ENCODE measurements at regions not wholly inside any gene's neighbourhood (a gene's known extent, or its start where the extent isn't known, plus 50 kb on each side); places are given as distances from the start of the nearest gene placed in this dataset.

- Histone ChIP-seq H3K27me3 (ENCODE audit: control insufficient read depth, insufficient read depth, low read length) (peaks cover 29% of the 10 kb centered on the region), H3K9me3 (ENCODE audit: control insufficient read depth, insufficient read depth, low read length) (no peaks in the 10 kb centered on the region), H3K4me3 (ENCODE audit: low read depth, low read length) (no peak overlapping the region), H3K27ac (ENCODE audit: low read depth, low read length) (no peak overlapping the region)
- CTCF ChIA-PET: no interaction called here
- POLR2A ChIA-PET: no interaction called here
- DNase-seq (ENCODE audit: low read depth, low spot score): no peak
- TF ChIP-seq, protein P1, sequence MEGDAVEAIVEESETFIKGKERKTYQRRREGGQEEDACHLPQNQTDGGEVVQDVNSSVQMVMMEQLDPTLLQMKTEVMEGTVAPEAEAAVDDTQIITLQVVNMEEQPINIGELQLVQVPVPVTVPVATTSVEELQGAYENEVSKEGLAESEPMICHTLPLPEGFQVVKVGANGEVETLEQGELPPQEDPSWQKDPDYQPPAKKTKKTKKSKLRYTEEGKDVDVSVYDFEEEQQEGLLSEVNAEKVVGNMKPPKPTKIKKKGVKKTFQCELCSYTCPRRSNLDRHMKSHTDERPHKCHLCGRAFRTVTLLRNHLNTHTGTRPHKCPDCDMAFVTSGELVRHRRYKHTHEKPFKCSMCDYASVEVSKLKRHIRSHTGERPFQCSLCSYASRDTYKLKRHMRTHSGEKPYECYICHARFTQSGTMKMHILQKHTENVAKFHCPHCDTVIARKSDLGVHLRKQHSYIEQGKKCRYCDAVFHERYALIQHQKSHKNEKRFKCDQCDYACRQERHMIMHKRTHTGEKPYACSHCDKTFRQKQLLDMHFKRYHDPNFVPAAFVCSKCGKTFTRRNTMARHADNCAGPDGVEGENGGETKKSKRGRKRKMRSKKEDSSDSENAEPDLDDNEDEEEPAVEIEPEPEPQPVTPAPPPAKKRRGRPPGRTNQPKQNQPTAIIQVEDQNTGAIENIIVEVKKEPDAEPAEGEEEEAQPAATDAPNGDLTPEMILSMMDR (IDR thresholded peaks at IDR 0.05; ENCODE audit: low read depth, low read length): no peak
Observed at GRCh38 chr15:77825546-77825945, 192.8 kb upstream of the LINGO1 start.

- Histone ChIP-seq H3K27ac (ENCODE audit: low read depth, low read length) (no peak overlapping the region), H3K4me3 (ENCODE audit: low read depth, low read length) (no peak overlapping the region), H3K27me3 (ENCODE audit: control insufficient read depth, insufficient read depth, low read length) (peaks cover 33% of the 10 kb centered on the region), H3K9me3 (ENCODE audit: control insufficient read depth, insufficient read depth, low read length) (no peaks in the 10 kb centered on the region)
- no peak for DNase-seq (ENCODE audit: low read depth, low spot score)
- POLR2A ChIA-PET: interaction anchor here (0.5 kb wide), 1 partner anchor 131 kb away, joined by 3 read pairs; no protein-coding TSS in a partner anchor
- TF ChIP-seq, protein P1 (IDR thresholded peaks at IDR 0.05; ENCODE audit: low read depth, low read length): no peak
- CTCF ChIA-PET: interaction anchor here (0.8 kb wide), 1 partner anchor 192 kb away, joined by 3 read pairs; no protein-coding TSS in a partner anchor
Observed at GRCh38 chr15:77825252-77825542, 192.5 kb upstream of the LINGO1 start.

DNA sequence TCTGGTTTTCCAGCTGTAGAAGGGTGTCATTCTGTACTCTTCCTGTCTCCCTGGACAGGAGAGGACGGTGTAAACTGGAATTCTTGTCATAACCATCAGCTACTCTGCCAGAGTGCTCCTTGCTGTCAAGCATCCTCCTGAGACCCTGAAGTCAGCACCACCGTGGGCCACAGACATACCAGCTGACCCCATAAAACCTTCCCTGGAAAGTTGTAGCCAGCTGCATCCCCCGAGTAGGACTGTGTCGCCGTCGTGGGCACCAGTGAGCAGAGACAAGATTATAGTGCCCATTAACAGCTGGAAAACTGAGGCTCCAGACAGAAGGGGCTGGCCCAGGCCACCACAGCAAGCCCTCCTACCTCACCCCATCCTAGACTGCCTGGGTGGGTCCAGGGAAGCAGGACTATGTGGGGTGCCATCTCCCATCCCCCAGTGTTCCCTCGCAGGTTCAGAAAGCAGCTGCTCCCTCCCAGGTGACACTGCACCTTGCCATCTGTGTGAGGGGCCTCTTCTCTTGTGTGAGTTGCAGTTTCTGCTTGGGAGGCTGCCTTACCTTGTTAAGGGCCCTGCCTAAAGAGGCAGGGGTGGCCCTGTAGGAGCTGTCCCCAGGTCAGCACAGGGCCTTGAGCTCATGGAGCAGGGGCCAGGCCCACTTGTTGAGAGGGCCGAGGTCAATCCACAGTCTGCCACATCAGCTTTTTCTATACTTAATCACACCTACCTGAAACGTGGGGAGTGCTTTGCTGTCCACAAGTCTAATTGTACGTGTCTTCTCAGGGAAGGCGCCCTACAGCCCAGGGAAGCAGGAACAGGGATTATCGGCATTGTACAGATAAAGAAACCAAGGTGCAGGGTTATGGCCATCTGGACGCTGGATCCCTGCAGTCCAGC lies 191.9 kb upstream of the LINGO1 start:
- TF ChIP-seq, protein P1 (IDR thresholded peaks at IDR 0.05; ENCODE audit: low read depth, low read length): no peak
- H3K27me3 ChIP-seq (ENCODE audit: control insufficient read depth, insufficient read depth, low read length): peaks cover 37% of the 10 kb centered on the region
- no peak for DNase-seq (ENCODE audit: low read depth, low spot score)
- H3K27ac ChIP-seq (ENCODE audit: low read depth, low read length): no peak overlapping the region
- CTCF ChIA-PET: interaction anchor here (0.8 kb wide), 1 partner anchor 191 kb away, joined by 3 read pairs; no protein-coding TSS in a partner anchor
- POLR2A ChIA-PET: interaction anchor here (0.5 kb wide), 1 partner anchor 130 kb away, joined by 3 read pairs; no protein-coding TSS in a partner anchor
- no peak overlapping the region for H3K4me3 ChIP-seq (ENCODE audit: low read depth, low read length)
- no peaks in the 10 kb centered on the region for H3K9me3 ChIP-seq (ENCODE audit: control insufficient read depth, insufficient read depth, low read length)

DNA sequence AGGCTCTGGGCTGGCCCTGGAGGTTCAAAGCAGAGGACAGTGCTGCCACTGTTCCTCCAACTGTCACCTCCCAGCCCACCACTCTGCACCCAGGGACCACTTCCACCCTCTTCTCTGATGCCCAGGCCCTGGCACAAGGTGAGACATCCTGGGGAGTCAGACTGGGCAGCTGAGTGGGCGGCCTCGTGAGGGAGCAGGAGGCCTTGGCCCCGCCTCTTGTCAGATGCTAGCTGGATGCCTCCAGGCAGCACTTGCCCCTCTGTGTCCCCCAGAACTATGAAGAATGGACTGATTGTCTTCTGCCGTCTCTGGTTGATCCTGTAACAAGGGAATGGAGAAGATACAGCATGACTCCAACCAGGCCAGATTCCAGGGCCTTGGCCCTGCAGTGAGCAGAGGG lies 191.0 kb upstream of the LINGO1 start:
- DNase-seq (ENCODE audit: low read depth, low spot score): no peak
- Histone ChIP-seq H3K27ac (ENCODE audit: low read depth, low read length) (no peak overlapping the region), H3K27me3 (ENCODE audit: control insufficient read depth, insufficient read depth, low read length) (peaks cover 37% of the 10 kb centered on the region), H3K9me3 (ENCODE audit: control insufficient read depth, insufficient read depth, low read length) (no peaks in the 10 kb centered on the region), H3K4me3 (ENCODE audit: low read depth, low read length) (no peak overlapping the region)
- CTCF ChIA-PET: no interaction called here
- POLR2A ChIA-PET: no interaction called here
- TF ChIP-seq, protein P1 (IDR thresholded peaks at IDR 0.05; ENCODE audit: low read depth, low read length): no peak

DNA sequence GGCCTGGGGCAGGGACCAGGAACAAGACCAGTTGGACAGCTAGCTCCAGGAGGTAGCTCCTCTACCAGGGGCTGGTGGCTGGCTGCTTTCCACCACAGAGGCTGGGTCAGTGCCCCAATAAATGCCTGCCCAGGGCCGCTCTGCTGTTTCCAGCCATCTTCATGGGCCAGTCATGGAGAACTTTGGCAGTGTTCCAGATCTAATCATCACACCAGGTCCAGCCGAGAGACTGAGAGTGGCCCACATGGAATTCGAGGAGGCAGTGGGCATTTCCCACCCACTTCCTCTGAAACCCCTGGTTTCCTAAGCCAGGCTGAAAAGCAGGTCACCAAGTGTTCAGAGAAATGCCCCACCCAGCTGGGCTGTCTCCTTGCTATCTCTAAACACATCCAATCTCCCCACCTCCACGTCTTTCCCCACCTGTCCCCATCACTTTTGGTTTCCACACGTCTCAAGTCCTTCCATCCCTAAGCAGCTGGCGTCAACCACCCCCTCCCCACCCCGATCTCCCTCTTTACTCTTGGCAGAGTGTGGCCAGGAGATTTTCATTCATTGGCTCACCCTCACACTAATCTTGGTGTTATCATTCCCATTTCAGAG lies 190.0 kb upstream of the LINGO1 start:
- H3K4me3 ChIP-seq (ENCODE audit: low read depth, low read length): no peak overlapping the region
- TF ChIP-seq, protein P1 (IDR thresholded peaks at IDR 0.05; ENCODE audit: low read depth, low read length): no peak
- peaks cover 45% of the 10 kb centered on the region for H3K27me3 ChIP-seq (ENCODE audit: control insufficient read depth, insufficient read depth, low read length)
- H3K27ac ChIP-seq (ENCODE audit: low read depth, low read length): no peak overlapping the region
- POLR2A ChIA-PET: no interaction called here
- no peaks in the 10 kb centered on the region for H3K9me3 ChIP-seq (ENCODE audit: control insufficient read depth, insufficient read depth, low read length)
- CTCF ChIA-PET: interaction anchor here (1.9 to 3.5 kb wide), 3 partner anchors 188 to 204 kb away, joined by 8 to 51 read pairs (median 19); partner anchors contain the start of gene LINGO1
- DNase-seq (ENCODE audit: low read depth, low spot score): no peak
